ENCODE measurements at regions not wholly inside any gene's neighbourhood (a gene's known extent, or its start where the extent isn't known, plus 50 kb on each side); places are given as distances from the start of the nearest gene placed in this dataset.

- TF ChIP-seq ZNF114 (CRISPR knock-in tag; IDR thresholded peaks at IDR 0.05) (no peak), CTCF (conservative IDR thresholded peaks at IDR 0.05; ENCODE audit: low read depth in 2 of 2) (no peak), EZH2 (IDR thresholded peaks at IDR 0.05; ENCODE audit: low read depth, unreplicated experiment) (no peak), POLR2AphosphoS5 (IDR thresholded peaks at IDR 0.05; ENCODE audit: low read depth) (no peak), NANOG (IDR thresholded peaks at IDR 0.05; ENCODE audit: borderline replicate concordance) (no peak), EZH2phosphoT487 (IDR thresholded peaks at IDR 0.05; ENCODE audit: unreplicated experiment) (no peak), JUNB (IDR thresholded peaks at IDR 0.05; ENCODE audit: unreplicated experiment) (no peak), STAT1 (IDR thresholded peaks at IDR 0.05; ENCODE audit: unreplicated experiment) (no peak), CREB1 (CRISPR knock-in tag; IDR thresholded peaks at IDR 0.05; ENCODE audit: low read depth) (no peak), ZNF462 (CRISPR knock-in tag; IDR thresholded peaks at IDR 0.05) (no peak)
- TF ChIP-seq, protein P1, sequence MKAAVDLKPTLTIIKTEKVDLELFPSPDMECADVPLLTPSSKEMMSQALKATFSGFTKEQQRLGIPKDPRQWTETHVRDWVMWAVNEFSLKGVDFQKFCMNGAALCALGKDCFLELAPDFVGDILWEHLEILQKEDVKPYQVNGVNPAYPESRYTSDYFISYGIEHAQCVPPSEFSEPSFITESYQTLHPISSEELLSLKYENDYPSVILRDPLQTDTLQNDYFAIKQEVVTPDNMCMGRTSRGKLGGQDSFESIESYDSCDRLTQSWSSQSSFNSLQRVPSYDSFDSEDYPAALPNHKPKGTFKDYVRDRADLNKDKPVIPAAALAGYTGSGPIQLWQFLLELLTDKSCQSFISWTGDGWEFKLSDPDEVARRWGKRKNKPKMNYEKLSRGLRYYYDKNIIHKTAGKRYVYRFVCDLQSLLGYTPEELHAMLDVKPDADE (IDR thresholded peaks at IDR 0.05) = no peak
- TF ChIP-seq, protein P2, sequence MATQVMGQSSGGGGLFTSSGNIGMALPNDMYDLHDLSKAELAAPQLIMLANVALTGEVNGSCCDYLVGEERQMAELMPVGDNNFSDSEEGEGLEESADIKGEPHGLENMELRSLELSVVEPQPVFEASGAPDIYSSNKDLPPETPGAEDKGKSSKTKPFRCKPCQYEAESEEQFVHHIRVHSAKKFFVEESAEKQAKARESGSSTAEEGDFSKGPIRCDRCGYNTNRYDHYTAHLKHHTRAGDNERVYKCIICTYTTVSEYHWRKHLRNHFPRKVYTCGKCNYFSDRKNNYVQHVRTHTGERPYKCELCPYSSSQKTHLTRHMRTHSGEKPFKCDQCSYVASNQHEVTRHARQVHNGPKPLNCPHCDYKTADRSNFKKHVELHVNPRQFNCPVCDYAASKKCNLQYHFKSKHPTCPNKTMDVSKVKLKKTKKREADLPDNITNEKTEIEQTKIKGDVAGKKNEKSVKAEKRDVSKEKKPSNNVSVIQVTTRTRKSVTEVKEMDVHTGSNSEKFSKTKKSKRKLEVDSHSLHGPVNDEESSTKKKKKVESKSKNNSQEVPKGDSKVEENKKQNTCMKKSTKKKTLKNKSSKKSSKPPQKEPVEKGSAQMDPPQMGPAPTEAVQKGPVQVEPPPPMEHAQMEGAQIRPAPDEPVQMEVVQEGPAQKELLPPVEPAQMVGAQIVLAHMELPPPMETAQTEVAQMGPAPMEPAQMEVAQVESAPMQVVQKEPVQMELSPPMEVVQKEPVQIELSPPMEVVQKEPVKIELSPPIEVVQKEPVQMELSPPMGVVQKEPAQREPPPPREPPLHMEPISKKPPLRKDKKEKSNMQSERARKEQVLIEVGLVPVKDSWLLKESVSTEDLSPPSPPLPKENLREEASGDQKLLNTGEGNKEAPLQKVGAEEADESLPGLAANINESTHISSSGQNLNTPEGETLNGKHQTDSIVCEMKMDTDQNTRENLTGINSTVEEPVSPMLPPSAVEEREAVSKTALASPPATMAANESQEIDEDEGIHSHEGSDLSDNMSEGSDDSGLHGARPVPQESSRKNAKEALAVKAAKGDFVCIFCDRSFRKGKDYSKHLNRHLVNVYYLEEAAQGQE (IDR thresholded peaks at IDR 0.05; ENCODE audit: unreplicated experiment) = no peak
Measured at GRCh38 chr2:156189584-156189983, 142.9 kb downstream of the NR4A2 start.

All from GM23338 (cell line).